H9 (cell line): ENCODE measurements at regions not wholly inside any gene's neighbourhood (a gene's known extent, or its start where the extent isn't known, plus 50 kb on each side); places are given as distances from the start of the nearest gene placed in this dataset.

Experiments used
- DNase-seq: peaks from one replicate; pipeline ENCODE4 v3.0.0-alpha.2; 2017
- H2AFZ ChIP-seq: one replicate; pipeline ENCODE4 v1.6.1; 2013; ENCODE audit warnings: mild to moderate bottlenecking, low read length, control low read depth, moderate library complexity
- H2AK5ac ChIP-seq: 2 replicates; pipeline ENCODE4 v1.6.1; 2013; ENCODE audit warnings: low read length, control low read depth, mixed read lengths; ENCODE audit not compliant: insufficient read length
- H2BK120ac ChIP-seq: one replicate; pipeline ENCODE4 v1.6.1; 2013; ENCODE audit warnings: low read depth, mild to moderate bottlenecking, low read length, control low read depth, inconsistent platforms; ENCODE audit not compliant: poor library complexity, severe bottlenecking
- H2BK12ac ChIP-seq: 2 replicates; pipeline ENCODE4 v1.6.1; 2013; ENCODE audit warnings: low read length, control low read depth, mixed read lengths, low read depth; ENCODE audit not compliant: insufficient read length
- H2BK15ac ChIP-seq: 2 replicates; pipeline ENCODE4 v1.6.1; 2013; ENCODE audit warnings: low read depth, low read length, control low read depth
- H2BK20ac ChIP-seq: one replicate; pipeline ENCODE4 v1.6.1; 2013; ENCODE audit warnings: low read depth, mild to moderate bottlenecking, low read length, control low read depth, inconsistent platforms; ENCODE audit not compliant: poor library complexity, severe bottlenecking
- H2BK5ac ChIP-seq: 2 replicates; pipeline ENCODE4 v1.6.1; 2013; ENCODE audit warnings: low read length, control low read depth, mixed read lengths; ENCODE audit not compliant: insufficient read length
- H3K14ac ChIP-seq: 2 replicates; pipeline ENCODE4 v1.6.1; 2013; ENCODE audit warnings: low read length, control low read depth; ENCODE audit not compliant: insufficient read depth
- H3K18ac ChIP-seq: 2 replicates; pipeline ENCODE4 v1.6.1; 2013; ENCODE audit warnings: low read depth, mild to moderate bottlenecking, mixed read lengths, low read length, control low read depth; ENCODE audit not compliant: insufficient read length
- H3K23ac ChIP-seq: 2 replicates; pipeline ENCODE4 v1.6.1; 2013; ENCODE audit warnings: low read length, control low read depth, mixed read lengths, low read depth; ENCODE audit not compliant: insufficient read length
- H3K23me2 ChIP-seq: 2 replicates; pipeline ENCODE4 v1.6.1; 2013; ENCODE audit warnings: low read depth, mild to moderate bottlenecking, mixed read lengths, low read length, control low read depth; ENCODE audit not compliant: insufficient read length, poor library complexity, severe bottlenecking
- H3K27ac ChIP-seq: 2 replicates; pipeline ENCODE4 v1.5.1; 2013; ENCODE audit warnings: low read length, control low read depth, mixed read lengths, low read depth; ENCODE audit not compliant: insufficient read length
- H3K27me3 ChIP-seq: 2 replicates; pipeline ENCODE4 v1.6.1; 2013; ENCODE audit warnings: low read length, control low read depth, inconsistent platforms; ENCODE audit not compliant: insufficient read depth
- H3K4ac ChIP-seq: 2 replicates; pipeline ENCODE4 v1.6.1; 2013; ENCODE audit warnings: low read depth, mild to moderate bottlenecking, control low read depth, inconsistent platforms, low read length, moderate library complexity
- H3K4me1 ChIP-seq: 2 replicates; pipeline ENCODE4 v1.6.1; 2013; ENCODE audit warnings: low read length, control low read depth, inconsistent platforms; ENCODE audit not compliant: insufficient read depth
- H3K4me2 ChIP-seq: 2 replicates; pipeline ENCODE4 v1.6.1; 2013; ENCODE audit warnings: low read length, control low read depth, mixed read lengths; ENCODE audit not compliant: insufficient read length, insufficient read depth
- H3K56ac ChIP-seq: 2 replicates; pipeline ENCODE4 v1.6.1; 2013; ENCODE audit warnings: low read depth, mild to moderate bottlenecking, mixed read lengths, low read length, control low read depth; ENCODE audit not compliant: insufficient read length
- H3K79me1 ChIP-seq: 2 replicates; pipeline ENCODE4 v1.6.1; 2013; ENCODE audit warnings: low read depth, mild to moderate bottlenecking, moderate library complexity, low read length, control low read depth, inconsistent platforms; ENCODE audit not compliant: insufficient read depth, poor library complexity, severe bottlenecking
- H3K79me2 ChIP-seq: 2 replicates; pipeline ENCODE4 v1.6.1; 2013; ENCODE audit warnings: low read length, control low read depth, inconsistent platforms; ENCODE audit not compliant: insufficient read depth
- H3K9ac ChIP-seq: 2 replicates; pipeline ENCODE4 v1.6.1; 2013; ENCODE audit warnings: low read length, control low read depth, mixed read lengths; ENCODE audit not compliant: insufficient read length; ENCODE audit errors: extremely low read depth
- H3K9me3 ChIP-seq: one replicate; pipeline ENCODE4 v1.6.1; 2013; ENCODE audit warnings: low read depth, low read length, inconsistent platforms; ENCODE audit not compliant: control insufficient read depth
- H3T11ph ChIP-seq: one replicate; pipeline ENCODE4 v1.6.1; 2013; ENCODE audit warnings: mild to moderate bottlenecking, low read length, control low read depth, inconsistent platforms
- H4K20me1 ChIP-seq: one replicate; pipeline ENCODE4 v1.6.1; 2013; ENCODE audit not compliant: control insufficient read depth, insufficient read length, insufficient read depth
- H4K5ac ChIP-seq: 2 replicates; pipeline ENCODE4 v1.6.1; 2013; ENCODE audit warnings: low read depth, mild to moderate bottlenecking, mixed read lengths, low read length, control low read depth; ENCODE audit not compliant: insufficient read length
- H4K8ac ChIP-seq: replicated peaks from 2 replicates; pipeline ENCODE4 v1.6.1; 2013; ENCODE audit warnings: low read length, control low read depth, mixed read lengths, low read depth; ENCODE audit not compliant: insufficient read length
- H4K91ac ChIP-seq: 2 replicates; pipeline ENCODE4 v1.6.1; 2013; ENCODE audit warnings: low read depth, mild to moderate bottlenecking, moderate library complexity, mixed read lengths, low read length, control low read depth; ENCODE audit not compliant: insufficient read length
- H3K27ac Mint-ChIP-seq, 3 experiments: 2 replicates in 2 of 3; 3 replicates in 1 of 3; pipeline ENCODE4 v1.8.0; 2020 to 2021; ENCODE audit warnings: mixed read lengths in 3 of 3, mild to moderate bottlenecking in 1 of 3, moderate library complexity in 1 of 3
- H3K27me3 Mint-ChIP-seq: 2 replicates; pipeline ENCODE4 v1.8.0; 2021; ENCODE audit warnings: low read depth, mild to moderate bottlenecking, moderate library complexity, mixed read lengths
- H3K36me3 Mint-ChIP-seq, 3 experiments: 2 replicates in 2 of 3; 3 replicates in 1 of 3; pipeline ENCODE4 v1.8.0; 2020 to 2021; ENCODE audit warnings: low read depth in 3 of 3, mixed read lengths in 3 of 3; ENCODE audit not compliant: insufficient read depth in 1 of 3
- H3K4me1 Mint-ChIP-seq, 2 experiments: 2 replicates each; pipeline ENCODE4 v1.8.0; 2020; ENCODE audit warnings: mixed read lengths in 2 of 2
- H3K4me3 Mint-ChIP-seq, 2 experiments: 2 replicates in 1 of 2; 3 replicates in 1 of 2; pipeline ENCODE4 v1.8.0; 2020 to 2021; ENCODE audit warnings: mild to moderate bottlenecking in 2 of 2, mixed read lengths in 2 of 2, moderate library complexity in 1 of 2
- H3K9me3 Mint-ChIP-seq, 2 experiments: 2 replicates in 1 of 2; 3 replicates in 1 of 2; pipeline ENCODE4 v1.8.0; 2020; ENCODE audit warnings: mild to moderate bottlenecking in 2 of 2, mixed read lengths in 2 of 2, moderate library complexity in 1 of 2
- WGBS: extraction: QIAGEN DNeasy Blood & Tissue Kit; methylation state at CpG from one replicate; pipeline ENCODE4 v1.1.7; 2013; ENCODE audit warnings: missing lambda C conversion rate, low lambda C conversion rate, mixed read lengths; ENCODE audit not compliant: insufficient read length; ENCODE audit errors: extremely low coverage; 5-methylcytosine and 5-hydroxymethylcytosine counted together
- TF ChIP-seq, protein P1 (sequence below): fragments of 200-600 bp; sonication (generic); conservative IDR thresholded peaks from 3 replicates; pipeline ENCODE4 v1.8.0; 2021; ENCODE audit warnings: antibody characterized with exemption, mild to moderate bottlenecking

DNA sequence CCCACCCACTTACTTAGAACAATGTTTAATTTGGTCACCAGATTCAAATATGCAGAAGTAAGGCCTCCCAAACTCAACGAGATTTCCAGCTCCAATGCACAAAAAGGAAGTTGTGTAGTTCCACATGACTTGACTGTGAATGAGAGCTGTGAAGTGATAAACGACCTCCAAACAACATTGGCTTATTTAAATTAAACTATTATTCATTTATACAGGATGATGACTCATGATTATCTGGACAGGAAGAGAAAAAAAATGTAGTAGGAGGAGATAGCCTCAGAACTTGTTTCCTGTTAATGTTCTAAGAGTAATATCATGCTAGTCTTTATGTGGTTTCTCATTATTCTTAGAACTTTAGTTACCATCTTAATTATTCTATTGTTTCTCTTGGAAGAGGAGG, 237.3 kb downstream of the C1D start:
- TF ChIP-seq, protein P1, sequence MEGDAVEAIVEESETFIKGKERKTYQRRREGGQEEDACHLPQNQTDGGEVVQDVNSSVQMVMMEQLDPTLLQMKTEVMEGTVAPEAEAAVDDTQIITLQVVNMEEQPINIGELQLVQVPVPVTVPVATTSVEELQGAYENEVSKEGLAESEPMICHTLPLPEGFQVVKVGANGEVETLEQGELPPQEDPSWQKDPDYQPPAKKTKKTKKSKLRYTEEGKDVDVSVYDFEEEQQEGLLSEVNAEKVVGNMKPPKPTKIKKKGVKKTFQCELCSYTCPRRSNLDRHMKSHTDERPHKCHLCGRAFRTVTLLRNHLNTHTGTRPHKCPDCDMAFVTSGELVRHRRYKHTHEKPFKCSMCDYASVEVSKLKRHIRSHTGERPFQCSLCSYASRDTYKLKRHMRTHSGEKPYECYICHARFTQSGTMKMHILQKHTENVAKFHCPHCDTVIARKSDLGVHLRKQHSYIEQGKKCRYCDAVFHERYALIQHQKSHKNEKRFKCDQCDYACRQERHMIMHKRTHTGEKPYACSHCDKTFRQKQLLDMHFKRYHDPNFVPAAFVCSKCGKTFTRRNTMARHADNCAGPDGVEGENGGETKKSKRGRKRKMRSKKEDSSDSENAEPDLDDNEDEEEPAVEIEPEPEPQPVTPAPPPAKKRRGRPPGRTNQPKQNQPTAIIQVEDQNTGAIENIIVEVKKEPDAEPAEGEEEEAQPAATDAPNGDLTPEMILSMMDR: no peak

More for the DNA sequence above, 237.3 kb downstream of the C1D start:
- H3K27ac Mint-ChIP-seq: no peak overlapping the region
- H3K9me3 Mint-ChIP-seq: peaks cover 0 to 3% of the 10 kb centered on the region in 2 experiments; a peak in 1 of 5 replicates
- Histone ChIP-seq H2BK5ac (no peak overlapping the region), H2BK120ac (no peak overlapping the region), H3K79me2 (no peaks in the 10 kb centered on the region), H3K27me3 (no peaks in the 10 kb centered on the region), H2BK12ac (no peak overlapping the region), H3K9me3 (no peaks in the 10 kb centered on the region), H2AK5ac (no peak overlapping the region), H3K79me1 (no peaks in the 10 kb centered on the region), H3K18ac (no peak overlapping the region), H4K20me1 (no peaks in the 10 kb centered on the region), H3K4me2 (no peak overlapping the region), H3K23ac (no peak overlapping the region), H4K5ac (no peak overlapping the region), H3K9ac (no peak overlapping the region), H3K14ac (no peak overlapping the region), H2BK20ac (no peak overlapping the region), H3K4ac (no peak overlapping the region), H3T11ph (no peak overlapping the region), H2AFZ (no peak overlapping the region), H3K27ac (no peak overlapping the region), H4K91ac (no peak overlapping the region), H3K56ac (no peak overlapping the region), H2BK15ac (no peak overlapping the region), H4K8ac (no peak overlapping the region), H3K23me2 (no peaks in the 10 kb centered on the region), H3K4me1 (no peaks in the 10 kb centered on the region)
- no peaks in the 10 kb centered on the region for H3K27me3 Mint-ChIP-seq
- H3K4me3 Mint-ChIP-seq: no peak overlapping the region
- H3K4me1 Mint-ChIP-seq: no peaks in the 10 kb centered on the region
- no CpG with 5 or more reads among the region's 2 CpGs for WGBS
- DNase-seq: no peak
- no peaks in the 10 kb centered on the region; a peak in 1 of 7 replicates for H3K36me3 Mint-ChIP-seq
